ENCODE measurements at regions not wholly inside any gene's neighbourhood (a gene's known extent, or its start where the extent isn't known, plus 50 kb on each side); places are given as distances from the start of the nearest gene placed in this dataset.

DNA sequence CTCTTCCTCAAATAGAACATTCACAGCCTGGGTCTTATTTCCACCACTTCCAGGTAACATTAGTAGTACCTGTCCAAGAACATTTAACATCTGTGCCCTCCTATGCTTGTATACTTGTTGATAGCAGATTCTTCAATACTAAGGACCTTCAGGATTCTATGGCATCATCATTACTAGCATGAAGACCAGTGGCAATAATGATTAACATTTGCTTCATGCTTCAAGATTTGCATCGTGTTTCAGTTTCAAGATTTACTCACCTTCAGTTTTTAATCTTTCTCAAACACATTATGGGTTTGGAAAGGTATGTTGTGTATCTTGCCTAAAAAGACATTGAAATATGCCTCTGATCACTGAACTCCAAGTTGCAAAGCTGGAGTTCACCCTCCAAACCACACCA, 412.8 kb upstream of the NRSN1 start:
- H3K4me3 ChIP-seq (ENCODE audit: low read length), result no peak overlapping the region
- no peak overlapping the region for H3K27ac ChIP-seq (ENCODE audit: low read depth, low read length)
- no peak overlapping the region for H3K4me2 ChIP-seq (ENCODE audit: low read length)
- no peaks in the 10 kb centered on the region for H3K9me2 ChIP-seq (replicated peaks; ENCODE audit: control insufficient read depth, low read length)
- TF ChIP-seq EZH2phosphoT487 (IDR thresholded peaks at IDR 0.05; ENCODE audit: borderline replicate concordance, low read length), result no peak
- TF ChIP-seq, protein P1, sequence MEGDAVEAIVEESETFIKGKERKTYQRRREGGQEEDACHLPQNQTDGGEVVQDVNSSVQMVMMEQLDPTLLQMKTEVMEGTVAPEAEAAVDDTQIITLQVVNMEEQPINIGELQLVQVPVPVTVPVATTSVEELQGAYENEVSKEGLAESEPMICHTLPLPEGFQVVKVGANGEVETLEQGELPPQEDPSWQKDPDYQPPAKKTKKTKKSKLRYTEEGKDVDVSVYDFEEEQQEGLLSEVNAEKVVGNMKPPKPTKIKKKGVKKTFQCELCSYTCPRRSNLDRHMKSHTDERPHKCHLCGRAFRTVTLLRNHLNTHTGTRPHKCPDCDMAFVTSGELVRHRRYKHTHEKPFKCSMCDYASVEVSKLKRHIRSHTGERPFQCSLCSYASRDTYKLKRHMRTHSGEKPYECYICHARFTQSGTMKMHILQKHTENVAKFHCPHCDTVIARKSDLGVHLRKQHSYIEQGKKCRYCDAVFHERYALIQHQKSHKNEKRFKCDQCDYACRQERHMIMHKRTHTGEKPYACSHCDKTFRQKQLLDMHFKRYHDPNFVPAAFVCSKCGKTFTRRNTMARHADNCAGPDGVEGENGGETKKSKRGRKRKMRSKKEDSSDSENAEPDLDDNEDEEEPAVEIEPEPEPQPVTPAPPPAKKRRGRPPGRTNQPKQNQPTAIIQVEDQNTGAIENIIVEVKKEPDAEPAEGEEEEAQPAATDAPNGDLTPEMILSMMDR (IDR thresholded peaks at IDR 0.05; ENCODE audit: low read depth, low read length, poor library complexity, severe bottlenecking), result no peak
- no peaks in the 10 kb centered on the region for H3K4me1 ChIP-seq (ENCODE audit: control insufficient read depth, low read length)
- no peaks in the 10 kb centered on the region for H3F3A ChIP-seq (ENCODE audit: control insufficient read depth, insufficient read depth)
- no peaks in the 10 kb centered on the region for H3K79me2 ChIP-seq (ENCODE audit: control insufficient read depth, low read length)
- H3K27me3 ChIP-seq (ENCODE audit: control insufficient read depth, low read length), result no peaks in the 10 kb centered on the region
- H3K9me3 ChIP-seq (ENCODE audit: control insufficient read depth, insufficient read depth, low read length), result no peaks in the 10 kb centered on the region
- no peaks in the 10 kb centered on the region for H4K20me1 ChIP-seq (ENCODE audit: control insufficient read depth, insufficient read depth, low read depth, low read length)
- no peaks in the 10 kb centered on the region for H3K36me3 ChIP-seq (ENCODE audit: control insufficient read depth, low read length)

DNA sequence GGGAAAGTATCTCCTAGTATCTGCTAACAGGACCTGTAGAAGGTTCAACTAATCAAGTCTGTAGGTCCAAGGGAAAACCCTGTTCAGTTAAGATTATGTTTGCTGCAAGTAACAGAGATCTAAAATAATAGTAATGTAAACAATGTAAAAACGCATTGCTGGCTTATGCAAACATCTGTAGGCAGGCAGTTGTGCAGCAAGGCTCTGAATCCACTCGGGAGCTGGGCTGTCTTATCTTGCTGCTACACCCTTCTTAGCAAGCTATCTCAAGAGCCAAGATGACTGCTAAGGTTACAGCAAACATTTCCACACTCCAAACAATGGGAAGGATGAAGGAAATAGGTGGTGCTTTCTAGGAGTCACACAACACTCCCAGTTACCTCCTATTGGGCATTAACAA, 397.3 kb upstream of the NRSN1 start:
- no peaks in the 10 kb centered on the region for H3K4me1 ChIP-seq (ENCODE audit: control insufficient read depth, low read length)
- H3K9me3 ChIP-seq (ENCODE audit: control insufficient read depth, insufficient read depth, low read length), result no peaks in the 10 kb centered on the region; the same call in 1 of the 2 replicates
- no peak overlapping the region for H3K4me2 ChIP-seq (ENCODE audit: low read length)
- H3K9me2 ChIP-seq (replicated peaks; ENCODE audit: control insufficient read depth, low read length), result no peaks in the 10 kb centered on the region
- H3K4me3 ChIP-seq (ENCODE audit: low read length), result no peak overlapping the region
- no peak for TF ChIP-seq EZH2phosphoT487 (IDR thresholded peaks at IDR 0.05; ENCODE audit: borderline replicate concordance, low read length)
- no peaks in the 10 kb centered on the region for H3K36me3 ChIP-seq (ENCODE audit: control insufficient read depth, low read length)
- H4K20me1 ChIP-seq (ENCODE audit: control insufficient read depth, insufficient read depth, low read depth, low read length), result no peaks in the 10 kb centered on the region
- no peaks in the 10 kb centered on the region for H3F3A ChIP-seq (ENCODE audit: control insufficient read depth, insufficient read depth)
- no peaks in the 10 kb centered on the region for H3K79me2 ChIP-seq (ENCODE audit: control insufficient read depth, low read length)
- H3K27ac ChIP-seq (ENCODE audit: low read depth, low read length), result no peak overlapping the region
- no peaks in the 10 kb centered on the region for H3K27me3 ChIP-seq (ENCODE audit: control insufficient read depth, low read length)

DNA sequence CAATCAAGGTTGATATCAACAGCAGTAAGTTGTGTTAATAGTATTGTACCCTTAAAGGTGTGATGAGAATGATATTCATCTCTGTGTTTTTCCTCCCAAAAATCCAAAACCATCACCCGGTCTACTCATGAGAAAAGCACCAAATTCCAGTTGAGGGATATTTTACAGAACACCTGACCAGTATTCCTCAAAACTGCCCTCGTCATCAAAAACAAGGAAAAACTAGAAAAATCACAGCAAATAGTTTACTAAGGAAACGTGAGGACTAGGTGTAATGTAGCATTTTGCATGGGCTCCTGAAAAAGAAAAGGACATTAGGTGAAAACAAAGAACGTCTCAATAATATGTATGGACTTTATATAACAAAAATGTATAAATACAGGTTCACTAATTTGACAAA, 394.4 kb upstream of the NRSN1 start:
- Histone ChIP-seq H3K27me3 (ENCODE audit: control insufficient read depth, low read length) (no peaks in the 10 kb centered on the region), H3K4me1 (ENCODE audit: control insufficient read depth, low read length) (no peaks in the 10 kb centered on the region), H3F3A (ENCODE audit: control insufficient read depth, insufficient read depth) (no peaks in the 10 kb centered on the region), H3K9me3 (ENCODE audit: control insufficient read depth, insufficient read depth, low read length) (no peaks in the 10 kb centered on the region; the same call in 1 of the 2 replicates), H3K9me2 (replicated peaks; ENCODE audit: control insufficient read depth, low read length) (no peaks in the 10 kb centered on the region), H3K79me2 (ENCODE audit: control insufficient read depth, low read length) (no peaks in the 10 kb centered on the region), H3K4me3 (ENCODE audit: low read length) (no peak overlapping the region), H4K20me1 (ENCODE audit: control insufficient read depth, insufficient read depth, low read depth, low read length) (no peaks in the 10 kb centered on the region), H3K4me2 (ENCODE audit: low read length) (no peak overlapping the region), H3K36me3 (ENCODE audit: control insufficient read depth, low read length) (no peaks in the 10 kb centered on the region), H3K27ac (ENCODE audit: low read depth, low read length) (no peak overlapping the region)
- TF ChIP-seq, protein P1 (IDR thresholded peaks at IDR 0.05; ENCODE audit: low read depth, low read length, poor library complexity, severe bottlenecking), result no peak
- no peak for TF ChIP-seq EZH2phosphoT487 (IDR thresholded peaks at IDR 0.05; ENCODE audit: borderline replicate concordance, low read length)

DNA sequence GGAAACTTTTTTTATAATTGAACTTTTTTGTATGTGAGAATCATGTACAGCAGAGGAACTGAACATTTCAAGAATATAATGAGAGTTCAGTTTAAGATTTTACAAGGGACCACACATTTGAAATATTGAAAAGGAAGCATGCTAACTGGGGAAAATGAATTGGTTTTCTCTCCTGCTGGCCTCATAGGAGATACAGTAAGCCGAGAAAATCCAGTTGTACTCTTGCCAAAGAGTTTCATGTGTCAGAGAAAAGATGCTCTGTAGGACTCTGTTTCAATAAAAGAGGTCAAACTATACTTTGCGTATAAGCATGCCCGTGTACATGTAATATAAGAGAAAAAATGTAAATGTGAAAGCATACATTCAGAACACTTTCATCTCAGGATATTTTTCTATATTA, 393.5 kb upstream of the NRSN1 start:
- H4K20me1 ChIP-seq (ENCODE audit: control insufficient read depth, insufficient read depth, low read depth, low read length), result no peaks in the 10 kb centered on the region
- H3K79me2 ChIP-seq (ENCODE audit: control insufficient read depth, low read length), result no peaks in the 10 kb centered on the region
- H3F3A ChIP-seq (ENCODE audit: control insufficient read depth, insufficient read depth), result no peaks in the 10 kb centered on the region
- no peak overlapping the region for H3K27ac ChIP-seq (ENCODE audit: low read depth, low read length)
- TF ChIP-seq, protein P1 (IDR thresholded peaks at IDR 0.05; ENCODE audit: low read depth, low read length, poor library complexity, severe bottlenecking), result no peak
- TF ChIP-seq EZH2phosphoT487 (IDR thresholded peaks at IDR 0.05; ENCODE audit: borderline replicate concordance, low read length), result no peak
- H3K4me2 ChIP-seq (ENCODE audit: low read length), result no peak overlapping the region
- no peaks in the 10 kb centered on the region for H3K4me1 ChIP-seq (ENCODE audit: control insufficient read depth, low read length)
- no peaks in the 10 kb centered on the region for H3K9me2 ChIP-seq (replicated peaks; ENCODE audit: control insufficient read depth, low read length)
- no peaks in the 10 kb centered on the region for H3K27me3 ChIP-seq (ENCODE audit: control insufficient read depth, low read length)
- H3K9me3 ChIP-seq (ENCODE audit: control insufficient read depth, insufficient read depth, low read length), result no peaks in the 10 kb centered on the region; the same call in 1 of the 2 replicates
- H3K4me3 ChIP-seq (ENCODE audit: low read length), result no peak overlapping the region
- H3K36me3 ChIP-seq (ENCODE audit: control insufficient read depth, low read length), result no peaks in the 10 kb centered on the region

Data from DOHH2 (cell line).